ENCODE measurements at regions not wholly inside any gene's neighbourhood (a gene's known extent, or its start where the extent isn't known, plus 50 kb on each side); places are given as distances from the start of the nearest gene placed in this dataset.

DNA sequence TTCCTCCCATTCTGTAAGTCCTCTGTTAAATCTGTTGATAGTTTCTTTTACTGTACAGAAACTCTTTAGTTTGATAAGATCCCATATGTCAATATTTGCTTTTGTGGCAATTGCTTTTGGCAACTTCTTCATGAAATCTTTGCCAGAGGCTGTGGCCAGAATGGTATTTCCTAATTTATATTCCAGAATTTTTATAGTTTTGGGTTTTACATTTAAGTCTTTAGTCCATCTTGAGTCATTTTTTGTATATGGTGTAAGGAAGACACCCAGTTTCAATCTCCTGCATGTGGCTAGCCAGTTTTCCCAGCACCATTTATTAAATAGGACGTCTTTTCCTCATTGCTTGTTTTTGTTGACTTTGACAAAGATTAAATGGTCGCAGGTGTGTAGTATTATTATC lies 372.4 kb upstream of the CADM2 start:
- CTCF ChIA-PET: no interaction called here

More for the DNA sequence above, 372.4 kb upstream of the CADM2 start:
- H4K8ac ChIP-seq (ENCODE audit: low read depth in 2 of 2, low read length in 2 of 2): no peak overlapping the region
- no peaks in the 10 kb centered on the region for H3K79me1 ChIP-seq (ENCODE audit: low read depth in 1 of 2, low read length in 2 of 2)
- BruUV-seq (replicated peaks): no TSS peak
- no peak overlapping the region for H3K27ac ChIP-seq (ENCODE audit: insufficient read depth, low read length)
- no peak overlapping the region for H3K4me3 ChIP-seq (ENCODE audit: insufficient read depth, low read depth, low read length)
- no peak overlapping the region for H2BK15ac ChIP-seq (ENCODE audit: low read depth, low read length)
- DNase-seq (no peak), ATAC-seq (ENCODE audit: low read depth) (no peak)
- H4K91ac ChIP-seq (ENCODE audit: insufficient read depth, low read depth, low read length): no peak overlapping the region
- H4K5ac ChIP-seq (ENCODE audit: low read depth, low read length): no peak overlapping the region
- in situ Hi-C loops (cut with MboI; ENCODE audit: low sequenced_read_pairs): no loop called here
- no peaks in the 10 kb centered on the region for H3K4me1 ChIP-seq (ENCODE audit: control insufficient read depth, insufficient read depth, low read length)
- H3K14ac ChIP-seq (replicated peaks; ENCODE audit: low read depth, low read length): no peak overlapping the region
- POLR2A ChIA-PET (ENCODE audit: unreplicated experiment): no interaction called here
- no peak overlapping the region for H2AK5ac ChIP-seq (ENCODE audit: low read depth, low read length)
- H2BK120ac ChIP-seq (ENCODE audit: low read depth, low read length): no peak overlapping the region
- WGBS, 2 experiments (ENCODE audit: extremely low coverage in 2 of 2, insufficient read length in 1 of 2): no CpG with 5 or more reads among the region's 2 CpGs
- H3K23ac ChIP-seq (ENCODE audit: low read depth, low read length): no peak overlapping the region
- H3K4me2 ChIP-seq (ENCODE audit: low read depth, low read length): no peak overlapping the region
- H3K9me1 ChIP-seq (ENCODE audit: insufficient read depth, low read length): no peaks in the 10 kb centered on the region
- no peak overlapping the region for H3K18ac ChIP-seq (ENCODE audit: low read depth, low read length)
- no peaks in the 10 kb centered on the region for H3K36me3 ChIP-seq (ENCODE audit: control insufficient read depth, insufficient read depth, low read length)
- H3K9me3 ChIP-seq (ENCODE audit: control insufficient read depth, insufficient read depth, low read length): no peaks in the 10 kb centered on the region
- no peak overlapping the region for H2AFZ ChIP-seq (replicated peaks; ENCODE audit: low read length, poor library complexity)
- no peak overlapping the region for H2AK9ac ChIP-seq (replicated peaks; ENCODE audit: low read depth, low read length, poor library complexity)
- H2BK5ac ChIP-seq (ENCODE audit: low read depth, low read length, poor library complexity, severe bottlenecking): no peak overlapping the region
- H3K9ac ChIP-seq (ENCODE audit: low read depth, low read length): no peak overlapping the region
- no peak for TF ChIP-seq MAFK (IDR thresholded peaks at IDR 0.05; ENCODE audit: low read depth, low read length)
- TF ChIP-seq RFX5 (IDR thresholded peaks at IDR 0.05; ENCODE audit: low read depth, low read length): no peak
- no peak for TF ChIP-seq CEBPB (IDR thresholded peaks at IDR 0.05; ENCODE audit: low read depth, low read length)
- TF ChIP-seq RAD21 (IDR thresholded peaks at IDR 0.05; ENCODE audit: low read length): no peak
- TF ChIP-seq, protein P1, sequence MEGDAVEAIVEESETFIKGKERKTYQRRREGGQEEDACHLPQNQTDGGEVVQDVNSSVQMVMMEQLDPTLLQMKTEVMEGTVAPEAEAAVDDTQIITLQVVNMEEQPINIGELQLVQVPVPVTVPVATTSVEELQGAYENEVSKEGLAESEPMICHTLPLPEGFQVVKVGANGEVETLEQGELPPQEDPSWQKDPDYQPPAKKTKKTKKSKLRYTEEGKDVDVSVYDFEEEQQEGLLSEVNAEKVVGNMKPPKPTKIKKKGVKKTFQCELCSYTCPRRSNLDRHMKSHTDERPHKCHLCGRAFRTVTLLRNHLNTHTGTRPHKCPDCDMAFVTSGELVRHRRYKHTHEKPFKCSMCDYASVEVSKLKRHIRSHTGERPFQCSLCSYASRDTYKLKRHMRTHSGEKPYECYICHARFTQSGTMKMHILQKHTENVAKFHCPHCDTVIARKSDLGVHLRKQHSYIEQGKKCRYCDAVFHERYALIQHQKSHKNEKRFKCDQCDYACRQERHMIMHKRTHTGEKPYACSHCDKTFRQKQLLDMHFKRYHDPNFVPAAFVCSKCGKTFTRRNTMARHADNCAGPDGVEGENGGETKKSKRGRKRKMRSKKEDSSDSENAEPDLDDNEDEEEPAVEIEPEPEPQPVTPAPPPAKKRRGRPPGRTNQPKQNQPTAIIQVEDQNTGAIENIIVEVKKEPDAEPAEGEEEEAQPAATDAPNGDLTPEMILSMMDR (conservative IDR thresholded peaks at IDR 0.05; ENCODE audit: low read depth, low read length): no peak
- no peak for TF ChIP-seq NFE2L2 (IDR thresholded peaks at IDR 0.05; ENCODE audit: low read depth, low read length)
- no peak for TF ChIP-seq SMC3 (IDR thresholded peaks at IDR 0.05; ENCODE audit: low read depth, low read length)
- no peak for TF ChIP-seq RCOR1 (IDR thresholded peaks at IDR 0.05; ENCODE audit: insufficient replicate concordance, low read length)
- TF ChIP-seq FOS (IDR thresholded peaks at IDR 0.05; ENCODE audit: low read depth, low read length): no peak
- TF ChIP-seq POLR2A (IDR thresholded peaks at IDR 0.05; ENCODE audit: low read depth, low read length): no peak
- TF ChIP-seq BHLHE40 (IDR thresholded peaks at IDR 0.05; ENCODE audit: low read depth, low read length): no peak
- TF ChIP-seq, protein P2, sequence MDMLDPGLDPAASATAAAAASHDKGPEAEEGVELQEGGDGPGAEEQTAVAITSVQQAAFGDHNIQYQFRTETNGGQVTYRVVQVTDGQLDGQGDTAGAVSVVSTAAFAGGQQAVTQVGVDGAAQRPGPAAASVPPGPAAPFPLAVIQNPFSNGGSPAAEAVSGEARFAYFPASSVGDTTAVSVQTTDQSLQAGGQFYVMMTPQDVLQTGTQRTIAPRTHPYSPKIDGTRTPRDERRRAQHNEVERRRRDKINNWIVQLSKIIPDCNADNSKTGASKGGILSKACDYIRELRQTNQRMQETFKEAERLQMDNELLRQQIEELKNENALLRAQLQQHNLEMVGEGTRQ (IDR thresholded peaks at IDR 0.05; ENCODE audit: low read depth, low read length): no peak
- TF ChIP-seq MXI1 (IDR thresholded peaks at IDR 0.05; ENCODE audit: borderline replicate concordance, low read depth, low read length): no peak
- H3K56ac ChIP-seq (ENCODE audit: extremely low read depth, insufficient read depth, low read length): no peak overlapping the region
- no peak overlapping the region for H3K4ac ChIP-seq (ENCODE audit: low read depth, low read length)
- no peak overlapping the region for H2BK20ac ChIP-seq (ENCODE audit: low read depth, low read length)
- intact Hi-C loops (cut with micrococcal nuclease): no loop called here
- H4K20me1 ChIP-seq (ENCODE audit: insufficient read depth, low read length): no peaks in the 10 kb centered on the region
- dilution Hi-C loops (cut with HindIII; ENCODE audit: low sequenced_read_pairs, unreplicated experiment): no loop called here
- no peaks in the 10 kb centered on the region for H3K27me3 ChIP-seq (ENCODE audit: control insufficient read depth, insufficient read depth, low read length)

Data from IMR-90 (cell line).